CD4-positive, alpha-beta T cell treated with Interleukin-4 for 1 hour (primary cell): ENCODE measurements at regions not wholly inside any gene's neighbourhood (a gene's known extent, or its start where the extent isn't known, plus 50 kb on each side); places are given as distances from the start of the nearest gene placed in this dataset.

ENCODE experiments used
- DNase-seq, 2 donors: peaks; one replicate each; pipeline ENCODE4 v3.0.0-alpha.2; 2020 to 2022

DNA sequence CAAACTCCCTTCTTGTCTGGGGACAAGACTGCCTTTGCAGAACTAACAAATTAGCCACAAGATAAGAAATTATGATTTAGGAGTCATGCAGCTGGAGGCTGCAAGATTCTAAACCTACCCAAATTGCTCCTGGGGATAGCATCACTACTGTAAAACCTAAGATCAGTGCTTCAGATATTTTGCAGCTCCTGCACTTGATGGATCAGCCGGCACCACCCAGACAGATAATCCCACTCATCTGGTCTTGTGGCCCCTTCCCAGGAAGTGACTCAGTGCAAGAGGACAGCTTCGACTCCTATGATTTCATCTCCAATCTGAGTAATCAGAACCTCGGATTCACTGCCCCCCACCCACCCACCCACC, 181.9 kb downstream of the AKR1D1 start:
- peak in 1 of 2 donors; percentile 21 for DNase-seq

DNA sequence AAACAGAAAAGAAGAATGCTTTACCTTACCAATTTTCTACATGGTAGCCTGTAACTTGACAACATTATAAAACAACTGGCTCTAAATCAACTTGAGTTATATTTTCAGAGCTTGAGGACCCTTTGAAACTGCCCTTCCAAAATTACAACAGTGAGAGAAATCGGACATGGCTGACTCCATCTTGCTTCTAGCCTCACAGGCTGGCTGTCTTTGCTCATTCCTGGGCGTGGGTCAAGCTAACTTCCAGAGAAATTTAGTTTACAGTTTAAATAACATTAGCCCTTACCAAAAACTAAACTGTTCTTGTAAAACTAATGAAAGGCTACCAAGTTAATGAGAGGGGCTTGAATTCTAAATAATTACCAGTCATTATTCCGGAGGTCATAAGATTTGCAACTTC, 183.4 kb downstream of the AKR1D1 start:
- no peak for DNase-seq

DNA sequence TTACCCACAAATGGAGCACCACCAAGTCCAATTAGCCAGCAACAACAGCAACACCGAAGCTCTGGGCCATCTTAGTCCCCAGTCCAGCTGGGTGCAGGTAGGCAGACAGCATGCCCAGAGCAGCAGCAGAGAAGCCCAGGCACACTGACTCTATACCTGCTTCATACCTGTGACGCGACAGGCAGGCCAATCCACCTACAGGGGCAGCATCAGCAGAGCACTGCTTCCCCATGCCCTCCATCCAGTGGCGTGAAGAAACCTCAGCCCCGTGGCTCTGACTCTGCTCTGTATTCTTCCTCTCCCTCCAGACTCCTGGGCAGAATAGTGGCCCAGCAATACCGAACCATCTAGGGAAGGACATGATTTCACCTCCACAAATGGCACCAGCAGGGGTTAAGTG, 191.7 kb downstream of the AKR1D1 start:
- DNase-seq, result no peak

DNA sequence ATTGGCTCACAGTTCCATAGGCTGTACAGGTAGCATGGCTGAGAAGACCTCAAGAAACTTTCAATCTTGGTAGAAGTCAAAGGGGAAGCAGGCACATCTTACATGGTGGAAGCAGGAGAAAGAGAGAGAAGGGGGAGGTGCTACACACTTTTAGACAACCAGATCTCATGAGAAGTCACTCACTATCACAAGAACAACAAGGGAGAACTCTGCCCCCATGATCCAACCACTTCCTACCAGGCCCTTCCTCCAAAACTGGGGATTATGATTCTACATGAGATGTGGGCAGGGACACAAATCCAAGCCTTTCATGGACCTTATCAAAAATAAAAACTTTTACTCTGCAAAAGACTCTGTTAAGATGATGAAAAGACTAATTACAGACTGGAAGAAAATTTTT, 183.2 kb upstream of the TRIM24 start:
- no peak for DNase-seq

DNA sequence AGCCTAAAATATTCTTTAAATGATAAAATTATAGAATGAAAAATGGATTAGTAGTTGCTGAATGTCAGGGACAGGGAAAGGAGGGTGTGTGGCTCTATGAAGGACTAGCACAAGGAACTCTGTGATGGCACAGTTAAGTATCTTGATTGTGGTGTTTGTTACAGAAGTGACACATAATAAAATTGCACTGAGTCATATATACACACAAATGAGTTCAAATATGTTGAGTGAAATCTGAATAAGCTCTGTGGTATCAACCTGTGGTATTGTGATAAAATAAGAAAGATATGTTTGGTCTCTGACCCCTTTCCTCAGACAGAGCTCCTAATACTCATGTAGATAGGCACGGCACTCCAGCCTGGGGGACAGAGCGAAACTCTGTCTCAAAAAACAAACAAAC, 181.5 kb upstream of the TRIM24 start:
- no peak for DNase-seq

DNA sequence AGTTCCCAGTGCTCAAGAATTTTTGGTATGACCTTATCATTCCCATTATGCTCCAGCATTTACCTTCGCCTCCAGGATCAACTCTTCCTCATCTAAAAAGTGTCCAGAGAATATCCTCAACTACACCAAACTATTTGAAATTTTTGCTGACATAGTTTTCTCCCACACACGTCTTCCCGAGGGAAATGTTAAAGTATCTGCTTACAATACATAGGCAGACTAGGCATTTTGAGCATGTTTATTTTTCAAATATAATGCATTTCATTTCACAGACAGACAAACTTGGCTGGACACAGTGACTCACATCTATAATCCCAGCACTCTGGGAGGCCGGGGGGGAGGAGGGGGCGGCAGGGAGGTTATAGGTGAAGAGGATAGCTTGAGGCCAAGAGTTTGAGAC, 177.1 kb upstream of the TRIM24 start:
- DNase-seq, result no peak

DNA sequence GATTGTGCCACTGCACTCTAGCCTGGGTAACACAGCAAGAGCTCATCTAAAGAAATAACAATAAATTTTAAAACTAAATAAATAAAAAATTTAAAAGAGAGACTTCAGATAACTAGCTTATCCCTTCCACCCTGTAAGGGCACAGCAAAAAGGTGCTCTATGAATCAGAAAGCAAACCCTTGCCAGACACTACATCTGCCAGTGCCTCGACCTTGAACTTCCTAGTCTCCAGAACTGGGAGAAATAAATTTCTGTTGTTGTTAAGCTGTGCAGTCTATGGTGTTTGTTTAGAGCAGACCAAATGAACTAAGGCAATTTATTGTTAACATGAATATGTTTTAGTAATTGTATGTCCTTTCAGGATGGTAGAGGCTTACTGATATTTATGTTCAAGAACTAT, 174.9 kb upstream of the TRIM24 start:
- DNase-seq, result no peak

DNA sequence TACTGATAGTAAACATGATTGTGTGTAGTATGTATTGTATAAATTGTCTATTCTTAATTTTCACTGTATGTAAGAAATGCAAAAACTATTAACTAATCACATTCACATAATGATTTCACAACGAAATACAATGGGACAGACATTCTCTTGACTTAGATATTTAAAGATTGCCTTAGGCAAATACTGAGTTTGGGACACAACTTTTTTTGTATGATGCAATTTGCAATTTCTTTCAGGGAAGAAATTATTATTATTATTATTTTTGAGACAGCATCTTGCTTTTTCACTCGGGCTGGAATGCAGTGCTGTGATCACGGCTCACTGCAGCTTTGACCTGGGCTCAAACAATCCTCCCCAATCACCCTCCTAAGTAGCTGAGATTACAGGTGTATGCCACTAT, 173.2 kb upstream of the TRIM24 start:
- DNase-seq, result no peak

DNA sequence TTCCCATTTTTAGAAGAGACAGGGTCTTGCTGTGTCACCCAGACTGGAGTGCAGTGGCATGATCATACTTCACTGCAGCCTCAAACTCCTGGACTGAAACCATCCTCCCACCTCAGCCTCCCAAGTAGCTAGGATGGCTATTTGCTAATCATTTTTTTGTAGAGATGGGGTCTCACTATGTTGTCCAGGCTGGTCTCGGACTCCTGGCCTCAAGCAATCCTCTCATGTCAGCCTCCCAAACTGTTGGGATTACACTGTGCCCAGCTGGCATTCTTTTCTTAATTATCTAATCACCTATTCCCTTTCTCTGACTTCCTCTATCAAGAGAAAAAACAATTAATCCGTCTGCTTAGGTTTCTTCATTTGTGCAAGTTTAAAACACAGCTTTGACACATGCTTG, 172.5 kb upstream of the TRIM24 start:
- DNase-seq, result no peak

DNA sequence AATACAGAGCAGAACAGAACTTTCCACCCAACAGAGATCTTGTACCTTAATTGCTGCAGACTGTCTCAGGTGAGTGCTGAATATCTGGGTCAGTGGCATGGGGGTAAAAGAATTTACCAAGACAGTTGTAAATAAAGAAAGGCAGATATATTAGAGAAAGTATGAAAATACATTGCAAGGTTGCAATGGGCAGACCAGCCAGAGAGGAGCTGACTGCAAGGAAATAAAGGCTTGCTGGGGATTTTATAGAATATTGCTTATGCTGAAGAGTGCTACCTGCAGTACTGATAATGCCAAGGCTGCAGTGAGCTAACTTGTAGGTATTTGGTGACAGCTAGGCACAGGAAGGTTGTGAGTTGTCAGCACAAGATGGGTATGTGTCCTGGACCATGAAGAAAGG, 171.0 kb upstream of the TRIM24 start:
- no peak for DNase-seq

DNA sequence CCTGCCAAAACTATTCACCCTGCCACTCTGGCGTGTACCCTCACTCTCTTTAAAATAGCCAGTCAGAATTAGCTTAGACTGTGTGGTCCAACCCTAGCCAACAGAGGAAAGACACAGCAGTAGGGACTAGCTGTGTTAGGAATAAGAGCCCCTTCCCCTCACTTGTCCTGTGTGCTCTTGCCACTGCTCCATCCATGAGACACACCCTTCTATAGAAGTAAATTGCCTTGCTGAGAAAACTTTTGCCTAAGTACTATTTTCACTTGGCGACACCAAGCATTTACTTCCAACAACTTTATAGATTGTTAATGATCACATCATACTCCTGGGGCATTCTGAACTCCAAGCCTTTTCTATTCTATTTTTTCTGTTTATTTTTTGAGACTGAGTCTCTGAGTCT, 170.2 kb upstream of the TRIM24 start:
- no peak for DNase-seq

DNA sequence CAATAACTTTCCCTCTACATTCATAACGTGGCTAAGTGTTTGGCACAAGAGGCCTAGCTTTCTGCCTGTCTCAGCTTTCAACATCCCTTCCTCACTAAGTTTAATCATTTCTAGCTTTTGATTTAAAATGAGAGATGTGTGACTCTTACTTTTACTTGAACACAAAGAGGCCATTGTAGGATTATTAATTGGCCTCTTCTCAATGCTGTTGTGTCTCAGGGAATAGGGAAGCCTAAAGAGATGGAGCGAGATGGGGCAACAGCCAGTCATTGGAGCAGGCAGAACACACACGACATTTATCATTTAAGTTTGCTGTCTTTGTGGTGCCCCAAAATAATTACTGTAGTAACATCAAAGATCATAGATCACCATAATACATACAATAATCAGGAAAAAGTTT, 167.1 kb upstream of the TRIM24 start:
- DNase-seq, result no peak

DNA sequence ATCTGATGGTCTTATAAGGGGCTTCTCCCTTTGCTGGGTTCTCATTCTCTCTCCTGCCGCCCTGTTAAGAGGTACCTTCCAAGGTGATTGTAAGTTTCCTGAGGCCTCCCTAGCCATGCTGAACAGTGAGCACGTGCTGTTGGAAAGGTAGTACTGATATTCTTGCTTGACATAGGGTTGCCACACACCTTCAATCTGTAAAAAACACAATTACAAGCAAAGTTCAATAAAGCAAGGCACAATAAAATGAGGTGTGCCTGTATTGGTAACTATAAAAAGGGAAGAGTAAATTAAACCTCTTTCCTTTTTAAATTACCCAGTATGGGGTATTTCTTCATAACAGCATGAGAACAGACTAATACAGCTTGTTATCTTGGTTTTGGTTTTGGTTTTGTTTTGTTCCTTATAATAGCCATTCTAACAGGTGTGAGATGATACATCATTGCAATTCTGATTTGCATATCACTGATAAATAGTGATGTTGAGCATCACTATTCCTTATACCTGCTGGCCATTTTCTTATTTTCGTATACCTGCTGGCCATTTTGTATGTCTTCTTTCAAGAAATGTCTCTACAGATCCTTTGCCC, 164.9 kb upstream of the TRIM24 start:
- DNase-seq, result no peak

DNA sequence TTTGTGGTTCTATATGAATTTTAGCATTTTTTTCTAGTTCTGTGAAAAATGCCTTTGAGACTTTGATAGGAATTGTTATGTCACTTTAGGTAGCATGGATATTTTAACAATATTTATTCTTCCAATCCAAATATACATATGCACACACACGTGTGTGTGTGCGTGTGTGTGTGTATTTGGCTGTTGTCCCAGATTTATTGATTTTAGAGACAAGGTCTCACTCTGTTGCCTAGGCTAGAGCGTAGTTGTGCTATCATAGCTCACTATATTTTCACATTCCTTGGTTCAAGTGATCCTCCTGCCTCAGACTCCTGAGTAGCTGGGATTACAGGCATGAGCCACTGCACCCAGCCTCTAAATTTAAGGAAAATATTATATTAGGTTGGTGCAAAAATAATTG, 162.5 kb upstream of the TRIM24 start:
- no peak for DNase-seq

DNA sequence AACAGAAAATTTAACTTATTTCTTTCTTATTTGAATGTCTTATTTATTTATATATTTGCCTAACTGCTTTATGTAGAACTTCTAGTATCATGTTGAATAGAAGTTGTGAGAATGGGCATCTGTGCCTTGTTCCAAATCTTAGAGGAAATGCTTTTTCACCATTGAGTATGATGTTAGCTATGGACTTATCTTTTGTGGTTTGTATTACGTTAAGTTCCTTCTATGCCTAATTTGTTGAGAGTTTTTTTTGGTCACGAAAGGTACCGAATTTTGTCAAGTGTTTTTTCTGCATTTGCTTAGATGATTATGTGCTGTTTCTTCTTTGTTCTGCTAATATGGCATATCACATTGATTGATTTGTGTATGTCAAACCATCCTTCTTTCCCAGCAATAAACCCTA, 161.0 kb upstream of the TRIM24 start:
- no peak for DNase-seq

DNA sequence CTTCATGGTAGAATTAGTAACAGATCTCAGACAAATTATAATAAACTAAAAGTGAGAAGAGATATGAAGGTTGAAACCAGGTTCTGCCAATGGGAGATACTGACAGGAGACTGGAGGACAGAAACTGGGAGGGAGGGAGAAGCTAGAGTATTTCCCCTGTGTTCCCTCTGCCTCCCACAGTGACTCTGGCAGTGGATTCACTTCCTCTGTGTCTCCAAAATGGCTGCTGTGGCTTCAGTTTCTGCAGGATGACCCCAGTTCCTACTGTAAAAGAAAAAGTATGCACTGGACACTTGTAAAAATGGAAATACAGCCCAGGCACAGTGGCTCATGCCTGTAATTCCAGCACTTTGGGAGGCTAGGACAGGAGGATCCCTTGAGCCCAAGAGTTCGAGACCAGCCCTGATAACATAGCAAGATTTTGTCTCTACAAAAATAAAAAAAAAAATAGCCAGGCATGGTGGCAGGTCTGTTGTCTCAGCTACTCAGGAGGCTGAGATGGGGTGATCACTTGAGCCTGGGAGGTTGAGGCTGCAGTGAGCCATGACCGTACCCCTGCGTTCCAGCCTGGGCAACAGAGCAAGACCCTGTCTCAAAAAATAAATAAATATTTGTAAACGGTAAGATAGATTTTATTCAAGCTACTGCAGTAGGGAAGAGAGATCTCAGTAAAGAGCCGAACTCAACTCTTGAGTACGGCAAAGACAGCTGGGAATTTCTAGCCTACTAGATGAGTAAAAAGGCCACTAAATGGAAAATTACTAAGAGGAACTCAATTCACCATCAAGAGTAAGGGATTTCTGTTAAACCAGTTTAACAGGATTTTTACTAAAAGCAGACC, 156.6 kb upstream of the TRIM24 start:
- no peak for DNase-seq

DNA sequence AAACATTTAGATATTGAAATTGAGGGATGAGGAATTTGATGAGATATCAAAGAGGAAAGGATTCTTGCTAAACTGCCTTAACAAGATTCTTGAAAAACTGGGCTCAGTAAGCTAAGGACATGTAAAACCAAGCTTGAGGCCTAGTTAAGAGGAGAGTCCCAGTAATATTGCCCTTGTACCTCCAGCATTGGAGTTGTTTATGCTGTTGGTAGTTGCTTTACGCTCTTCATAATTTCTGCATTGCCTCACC, 156.1 kb upstream of the TRIM24 start:
- no peak for DNase-seq

DNA sequence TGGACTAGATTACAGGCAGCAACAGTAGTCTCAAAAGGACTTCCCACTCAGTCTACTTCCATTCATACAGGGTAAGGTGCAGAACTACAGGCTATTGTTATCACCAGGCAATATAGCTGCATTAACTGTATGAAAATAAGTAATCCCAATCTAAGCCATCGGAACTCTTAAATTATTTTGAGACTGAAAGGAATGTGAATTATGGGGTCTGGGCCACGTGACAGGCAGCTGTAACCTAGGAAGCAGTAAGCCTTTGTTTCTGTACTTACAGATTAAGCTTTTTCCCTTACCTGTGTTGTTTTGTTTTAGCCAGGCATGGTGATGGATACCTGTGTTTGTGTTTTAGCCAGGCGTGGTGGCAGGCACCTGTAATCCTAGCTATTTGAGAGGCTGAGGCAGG, 152.4 kb upstream of the TRIM24 start:
- DNase-seq, result no peak

DNA sequence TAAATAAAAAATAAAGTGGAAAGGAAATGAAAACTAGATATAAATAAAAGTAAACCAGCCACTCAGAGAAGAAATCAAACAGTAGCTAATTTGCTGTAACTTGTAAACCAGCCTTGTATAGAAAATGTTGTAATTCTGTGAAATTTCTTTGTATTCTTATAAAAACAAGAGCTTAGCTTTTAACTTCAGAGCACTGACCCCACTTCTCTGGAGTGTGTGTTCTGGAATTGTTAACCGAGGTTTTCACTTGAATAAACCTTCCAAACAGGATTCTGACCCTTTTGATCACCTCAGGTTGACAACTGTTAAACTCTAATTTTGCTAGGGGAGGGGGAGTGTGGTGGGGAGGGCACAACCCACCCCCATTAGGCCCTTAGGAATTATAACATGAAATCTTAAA, 151.9 kb upstream of the TRIM24 start:
- DNase-seq, result no peak

DNA sequence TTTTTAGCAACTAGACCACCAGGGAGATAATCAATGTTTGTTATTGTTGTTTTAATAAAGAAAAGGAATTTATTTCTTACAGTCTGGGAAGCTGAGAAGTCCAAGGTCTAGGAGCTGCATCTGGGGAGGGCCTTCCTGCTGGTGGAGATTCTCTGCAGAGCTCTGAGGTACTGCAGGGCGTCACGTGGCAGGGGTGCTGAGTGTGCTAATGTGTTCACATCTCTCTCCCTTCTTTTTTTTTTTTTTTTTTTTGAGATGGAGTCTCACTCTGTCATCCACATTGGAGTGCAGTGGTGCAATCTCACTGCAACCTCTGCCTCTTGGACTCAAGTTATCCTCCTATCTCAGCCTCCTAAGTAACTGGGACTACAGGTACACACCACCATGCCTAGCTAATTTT, 150.9 kb upstream of the TRIM24 start:
- no peak for DNase-seq

DNA sequence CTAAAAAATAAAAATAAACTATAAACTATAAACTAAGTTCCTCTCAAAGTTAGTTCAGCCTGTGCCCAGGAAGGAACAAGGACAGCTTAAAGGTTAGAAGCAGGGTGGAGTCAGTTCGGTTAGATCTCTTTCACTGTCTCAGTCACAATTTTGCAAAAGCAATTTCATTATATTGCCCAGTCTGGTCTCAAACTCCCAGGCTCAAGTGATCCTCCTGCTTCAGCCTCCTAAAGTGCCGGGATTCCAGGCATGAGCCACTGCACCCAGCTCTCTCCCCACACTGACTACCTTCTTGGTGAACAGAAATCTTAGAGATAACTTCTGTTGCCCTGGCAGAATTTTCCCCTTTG, 146.3 kb upstream of the TRIM24 start:
- DNase-seq, result no peak

DNA sequence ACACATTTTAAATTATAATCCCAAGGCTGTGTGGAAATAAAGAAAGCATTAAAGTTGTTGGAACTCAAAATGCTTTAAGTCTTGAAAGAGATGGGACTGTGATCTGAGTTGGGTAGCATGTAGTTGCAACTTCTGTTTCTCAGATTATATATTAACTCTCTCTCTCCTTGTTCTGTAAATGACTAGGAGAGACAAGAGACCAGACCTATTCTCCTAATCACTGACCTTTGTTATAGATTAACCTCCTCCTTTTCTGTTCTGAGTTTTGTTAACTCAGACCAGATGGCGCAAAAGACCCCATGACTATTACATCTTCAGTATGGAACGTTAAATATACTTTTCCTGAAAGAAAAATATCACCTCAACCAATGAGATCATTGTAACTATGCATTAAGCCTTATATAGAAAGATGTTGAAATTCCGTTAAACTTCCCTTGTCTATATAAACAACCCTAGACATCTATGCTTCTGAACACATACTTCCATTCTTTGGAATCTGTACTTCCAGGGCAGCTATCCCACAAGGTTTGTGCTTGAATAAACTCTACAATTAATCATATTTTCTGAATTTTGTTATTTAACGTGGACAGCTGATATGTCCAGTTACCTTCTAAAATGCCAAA, 143.5 kb upstream of the TRIM24 start:
- DNase-seq, result no peak

DNA sequence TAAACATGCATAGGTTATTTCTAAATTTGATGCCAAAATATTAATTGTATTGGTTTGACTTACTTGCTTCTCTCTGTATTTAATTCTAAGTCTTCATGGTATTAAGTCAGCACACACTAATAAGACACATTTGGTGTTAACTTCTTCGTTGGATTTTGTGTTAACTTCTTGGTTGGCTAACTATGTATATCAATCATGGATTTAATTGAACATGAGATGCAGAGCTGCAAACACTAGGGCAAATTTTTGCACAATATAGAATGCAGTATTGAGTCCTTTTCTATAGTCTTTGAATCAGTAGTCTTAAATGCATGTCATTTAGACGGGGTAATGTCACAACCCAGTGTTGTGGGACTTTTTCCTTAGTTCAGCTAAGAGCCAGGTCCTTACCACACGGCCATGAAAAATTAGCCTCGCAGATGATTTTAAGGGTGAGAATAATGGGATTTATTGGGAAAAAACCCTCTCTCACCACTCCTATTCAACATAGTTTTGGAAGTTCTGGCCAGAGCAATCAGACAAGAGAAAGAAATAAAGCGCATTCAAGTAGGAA, 142.9 kb upstream of the TRIM24 start:
- no peak for DNase-seq

DNA sequence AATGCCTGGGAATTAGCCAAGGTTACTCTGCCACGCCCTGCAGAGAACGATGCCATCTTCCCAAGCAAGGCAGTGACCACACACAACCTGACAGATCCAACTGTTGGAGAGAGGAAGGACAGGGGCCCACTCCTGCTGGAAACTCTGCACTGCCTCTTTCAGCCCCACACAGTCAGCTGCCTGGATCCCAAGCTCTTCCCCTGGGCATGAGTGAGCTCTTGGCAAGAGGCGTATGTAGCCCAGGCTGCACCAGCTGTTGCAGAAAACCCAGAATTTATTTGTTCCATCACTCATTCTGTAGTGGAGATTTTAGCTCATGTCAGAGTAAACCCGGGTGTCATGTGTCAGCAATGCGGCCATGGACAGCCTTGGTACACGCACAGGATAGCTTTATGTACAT, 135.1 kb upstream of the TRIM24 start:
- DNase-seq, result no peak

DNA sequence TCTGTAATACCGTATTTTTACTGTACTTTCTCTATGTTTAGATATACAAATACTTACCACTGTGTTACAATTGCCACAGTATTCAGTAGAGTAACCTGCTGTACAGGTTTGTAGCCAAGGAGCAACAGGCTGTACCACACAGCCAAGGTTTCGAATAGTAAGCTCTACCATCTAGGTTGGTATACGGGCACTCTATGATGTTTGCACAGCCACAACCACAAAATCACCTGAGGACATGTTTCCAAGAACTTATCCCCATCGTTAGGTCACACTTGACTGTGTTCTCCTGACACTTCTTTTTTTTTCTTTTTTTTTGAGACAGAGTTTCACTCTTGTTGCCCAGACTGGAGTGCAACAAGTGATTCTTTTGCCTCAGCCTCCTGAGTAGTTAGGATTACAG, 134.6 kb upstream of the TRIM24 start:
- DNase-seq, result no peak
